ENCODE measurements at regions not wholly inside any gene's neighbourhood (a gene's known extent, or its start where the extent isn't known, plus 50 kb on each side); places are given as distances from the start of the nearest gene placed in this dataset.
"Not testable (repeated sequence)": the region's sequence is repeated elsewhere in the genome, so short reads cannot be mapped to it uniquely, and the experiment has no call there.

GRCh38 chr16:15192813-15193212 is 98.7 kb upstream of the RRN3 start:
- not testable (repeated sequence) for DNase-seq

GRCh38 chr16:15192197-15192596 is 98.1 kb upstream of the RRN3 start:
- not testable (repeated sequence) for DNase-seq

GRCh38 chr16:15189478-15189877 is 95.4 kb upstream of the RRN3 start:
- not testable (repeated sequence) for DNase-seq

All from NCI-H82 (cell line).